ENCODE measurements at regions not wholly inside any gene's neighbourhood (a gene's known extent, or its start where the extent isn't known, plus 50 kb on each side); places are given as distances from the start of the nearest gene placed in this dataset.

DNA sequence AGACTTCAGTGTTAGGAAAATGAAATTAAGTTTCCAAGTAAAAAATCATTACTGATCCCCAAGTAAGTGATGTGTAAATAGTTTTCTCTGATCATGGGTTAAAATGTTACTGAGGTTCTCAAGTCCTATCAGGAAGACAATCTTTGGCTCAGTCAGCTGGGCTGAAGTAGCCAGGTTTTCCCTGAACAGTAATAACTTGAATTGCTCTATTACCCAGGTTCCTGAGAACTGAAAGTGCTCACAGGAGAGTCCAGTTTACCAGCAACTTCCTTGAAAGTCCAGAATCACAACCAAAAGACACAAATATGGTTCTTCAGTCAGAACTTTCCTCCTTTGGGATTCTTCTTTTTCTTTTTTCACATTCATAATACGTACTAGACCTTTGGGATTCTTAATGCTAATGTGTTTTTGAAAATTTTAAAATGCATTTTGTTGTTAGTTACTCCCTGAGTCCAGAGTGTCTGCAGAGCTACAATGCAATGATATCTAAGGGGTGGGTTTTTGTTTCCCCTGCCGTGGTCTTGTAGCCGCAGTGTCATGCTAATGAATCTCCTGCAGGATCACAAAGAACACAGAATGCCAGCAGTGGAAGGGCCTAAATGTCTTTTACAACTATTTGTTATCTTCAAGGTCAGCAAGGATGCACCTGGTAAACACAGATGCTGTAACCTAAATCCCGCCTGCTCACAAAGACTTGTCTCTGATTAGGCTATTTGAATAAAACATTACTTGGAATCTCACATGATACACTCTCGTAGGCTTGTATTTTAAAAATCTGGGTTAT lies 439.8 kb upstream of the NR3C2 start:
- Mint-ChIP-seq H3K4me3 (no peak overlapping the region), H3K36me3 (no peaks in the 10 kb centered on the region), H3K27me3 (ENCODE audit: low read depth) (peaks cover 19% of the 10 kb centered on the region), H3K4me1 (no peaks in the 10 kb centered on the region), H3K27ac (no peak overlapping the region), H3K9me3 (peaks cover 8% of the 10 kb centered on the region)
- no peak for DNase-seq (ENCODE audit: low spot score in 2 of 2, unreplicated experiment in 2 of 2)
- TF ChIP-seq, protein P1, sequence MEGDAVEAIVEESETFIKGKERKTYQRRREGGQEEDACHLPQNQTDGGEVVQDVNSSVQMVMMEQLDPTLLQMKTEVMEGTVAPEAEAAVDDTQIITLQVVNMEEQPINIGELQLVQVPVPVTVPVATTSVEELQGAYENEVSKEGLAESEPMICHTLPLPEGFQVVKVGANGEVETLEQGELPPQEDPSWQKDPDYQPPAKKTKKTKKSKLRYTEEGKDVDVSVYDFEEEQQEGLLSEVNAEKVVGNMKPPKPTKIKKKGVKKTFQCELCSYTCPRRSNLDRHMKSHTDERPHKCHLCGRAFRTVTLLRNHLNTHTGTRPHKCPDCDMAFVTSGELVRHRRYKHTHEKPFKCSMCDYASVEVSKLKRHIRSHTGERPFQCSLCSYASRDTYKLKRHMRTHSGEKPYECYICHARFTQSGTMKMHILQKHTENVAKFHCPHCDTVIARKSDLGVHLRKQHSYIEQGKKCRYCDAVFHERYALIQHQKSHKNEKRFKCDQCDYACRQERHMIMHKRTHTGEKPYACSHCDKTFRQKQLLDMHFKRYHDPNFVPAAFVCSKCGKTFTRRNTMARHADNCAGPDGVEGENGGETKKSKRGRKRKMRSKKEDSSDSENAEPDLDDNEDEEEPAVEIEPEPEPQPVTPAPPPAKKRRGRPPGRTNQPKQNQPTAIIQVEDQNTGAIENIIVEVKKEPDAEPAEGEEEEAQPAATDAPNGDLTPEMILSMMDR (IDR thresholded peaks at IDR 0.05; ENCODE audit: unreplicated experiment) = no peak

DNA sequence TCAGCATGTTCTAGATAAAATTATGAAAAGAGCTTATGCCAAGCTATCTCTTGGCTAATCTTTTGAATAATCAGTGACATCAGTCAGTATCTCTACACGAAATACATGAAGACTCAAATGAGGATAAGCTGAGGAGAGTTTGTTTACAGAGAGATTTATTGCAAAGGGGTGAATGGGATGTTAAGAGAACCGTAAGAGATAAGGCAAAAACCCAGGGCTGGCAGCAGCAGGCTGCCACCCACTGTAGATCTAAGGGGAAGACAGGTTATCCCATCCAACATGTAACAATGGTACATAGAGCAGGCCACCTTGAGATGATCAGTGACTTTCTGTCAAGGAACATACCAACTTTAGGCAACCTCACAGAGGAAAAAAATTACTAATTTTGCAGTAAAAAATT lies 432.1 kb upstream of the NR3C2 start:
- H3K36me3 Mint-ChIP-seq = no peaks in the 10 kb centered on the region
- no peak overlapping the region for H3K4me3 Mint-ChIP-seq
- no peaks in the 10 kb centered on the region for H3K4me1 Mint-ChIP-seq
- H3K9me3 Mint-ChIP-seq = peaks cover 5% of the 10 kb centered on the region
- DNase-seq (ENCODE audit: low spot score in 2 of 2, unreplicated experiment in 2 of 2) = no peak
- no peak overlapping the region for H3K27ac Mint-ChIP-seq
- TF ChIP-seq, protein P1 (IDR thresholded peaks at IDR 0.05; ENCODE audit: unreplicated experiment) = no peak
- peaks cover 7% of the 10 kb centered on the region for H3K27me3 Mint-ChIP-seq (ENCODE audit: low read depth)

DNA sequence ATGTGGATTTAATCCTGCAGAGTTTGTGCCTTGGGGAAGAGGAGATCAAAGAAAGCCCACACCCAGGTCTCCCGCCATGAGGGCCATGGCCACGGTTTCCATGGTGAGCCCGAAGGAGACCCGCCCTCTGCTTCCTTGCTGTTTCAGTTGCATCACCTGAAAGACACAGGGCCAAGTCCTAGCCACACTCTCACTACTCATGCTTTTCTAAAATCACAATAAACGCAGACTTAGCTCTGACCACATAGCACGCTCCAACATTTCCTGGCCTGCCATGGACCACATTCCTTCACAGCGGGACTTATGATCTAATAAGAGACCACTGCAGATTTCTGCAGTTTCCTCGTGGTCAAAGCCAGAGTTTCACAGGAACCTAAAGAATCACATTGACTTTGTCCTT lies 426.0 kb upstream of the NR3C2 start:
- Mint-ChIP-seq H3K27me3 (ENCODE audit: low read depth) (peaks cover 6% of the 10 kb centered on the region), H3K27ac (no peak overlapping the region), H3K4me3 (no peak overlapping the region), H3K4me1 (peaks cover 2% of the 10 kb centered on the region), H3K9me3 (no peaks in the 10 kb centered on the region), H3K36me3 (no peaks in the 10 kb centered on the region)
- TF ChIP-seq, protein P1 (IDR thresholded peaks at IDR 0.05; ENCODE audit: unreplicated experiment) = no peak
- no peak for DNase-seq (ENCODE audit: low spot score in 2 of 2, unreplicated experiment in 2 of 2)

DNA sequence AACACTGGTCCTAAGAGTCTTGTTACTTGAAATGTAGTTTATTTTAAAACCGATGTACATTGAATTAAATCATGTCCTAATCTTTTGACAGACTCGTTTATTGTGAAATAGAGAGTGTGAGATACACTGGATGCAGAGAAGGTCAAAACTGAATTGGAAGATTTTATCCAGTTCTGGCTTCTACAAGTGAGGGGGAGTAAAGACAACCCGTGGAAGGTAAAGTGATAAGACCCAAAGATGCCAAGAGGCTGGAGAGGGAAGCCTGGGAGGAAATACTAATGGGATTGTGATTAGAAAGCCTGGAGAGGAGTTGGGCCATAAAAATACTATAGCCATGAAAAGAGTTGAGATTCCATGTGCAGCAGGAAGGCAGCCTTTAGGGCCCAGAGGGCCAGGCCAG lies 424.5 kb upstream of the NR3C2 start:
- peaks cover 4% of the 10 kb centered on the region for H3K9me3 Mint-ChIP-seq
- no peaks in the 10 kb centered on the region for H3K36me3 Mint-ChIP-seq
- TF ChIP-seq, protein P1 (IDR thresholded peaks at IDR 0.05; ENCODE audit: unreplicated experiment) = no peak
- H3K4me1 Mint-ChIP-seq = peaks cover 2% of the 10 kb centered on the region
- H3K27me3 Mint-ChIP-seq (ENCODE audit: low read depth) = peaks cover 4% of the 10 kb centered on the region
- no peak overlapping the region for H3K4me3 Mint-ChIP-seq
- DNase-seq (ENCODE audit: low spot score in 2 of 2, unreplicated experiment in 2 of 2) = no peak
- H3K27ac Mint-ChIP-seq = no peak overlapping the region

DNA sequence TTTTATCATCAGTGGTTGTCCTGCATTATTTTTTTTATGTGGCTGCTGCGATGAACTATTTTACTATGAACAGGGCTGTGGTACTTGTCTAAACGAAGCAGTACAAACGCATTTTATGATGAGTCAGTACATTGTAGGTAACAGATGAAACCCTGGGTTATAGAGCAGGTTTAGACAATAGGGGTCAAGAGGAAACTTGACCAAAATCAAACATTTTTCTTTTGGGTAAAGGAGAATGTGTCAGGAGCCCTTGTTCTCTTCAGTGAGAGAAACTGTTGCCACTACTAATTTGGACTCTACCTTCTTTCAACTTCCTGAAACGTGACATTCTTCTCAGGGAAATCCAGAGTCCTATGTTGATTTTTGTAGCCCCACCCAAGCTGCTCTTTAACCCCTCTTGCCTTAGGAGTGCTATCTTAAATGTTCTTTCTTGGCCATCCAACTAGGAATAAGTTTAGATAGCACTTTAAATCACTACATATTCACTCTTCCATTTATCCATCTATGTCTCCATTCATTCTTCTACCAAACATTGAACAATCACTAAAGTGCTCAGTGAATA lies 415.8 kb upstream of the NR3C2 start:
- Mint-ChIP-seq H3K4me3 (no peak overlapping the region), H3K36me3 (peaks cover 1% of the 10 kb centered on the region), H3K27ac (no peak overlapping the region)

More for the DNA sequence above, 415.8 kb upstream of the NR3C2 start:
- Mint-ChIP-seq H3K9me3 (peaks cover 25% of the 10 kb centered on the region), H3K27me3 (ENCODE audit: low read depth) (no peaks in the 10 kb centered on the region), H3K4me1 (no peaks in the 10 kb centered on the region)
- no peak for DNase-seq (ENCODE audit: low spot score in 2 of 2, unreplicated experiment in 2 of 2)
- TF ChIP-seq, protein P1 (IDR thresholded peaks at IDR 0.05; ENCODE audit: unreplicated experiment) = no peak

Measured in mesothelial cell of epicardium (in vitro differentiated cells).